Stimulated activated CD4-positive, alpha-beta T cell treated with anti-CD3 and anti-CD28 coated beads, Interleukin-12 subunit alpha, Interleukin-12 subunit beta, amount 100 ng/mL, for 24 hours (primary cell): ENCODE measurements at regions not wholly inside any gene's neighbourhood (a gene's known extent, or its start where the extent isn't known, plus 50 kb on each side); places are given as distances from the start of the nearest gene placed in this dataset.
"Not testable (repeated sequence)": the region's sequence is repeated elsewhere in the genome, so short reads cannot be mapped to it uniquely, and the experiment has no call there.

ENCODE experiments used
- DNase-seq, 2 experiments: peaks; one replicate each; pipeline ENCODE4 v3.0.0-alpha.2; 2020; ENCODE audit warnings: low read depth in 2 of 2

DNA sequence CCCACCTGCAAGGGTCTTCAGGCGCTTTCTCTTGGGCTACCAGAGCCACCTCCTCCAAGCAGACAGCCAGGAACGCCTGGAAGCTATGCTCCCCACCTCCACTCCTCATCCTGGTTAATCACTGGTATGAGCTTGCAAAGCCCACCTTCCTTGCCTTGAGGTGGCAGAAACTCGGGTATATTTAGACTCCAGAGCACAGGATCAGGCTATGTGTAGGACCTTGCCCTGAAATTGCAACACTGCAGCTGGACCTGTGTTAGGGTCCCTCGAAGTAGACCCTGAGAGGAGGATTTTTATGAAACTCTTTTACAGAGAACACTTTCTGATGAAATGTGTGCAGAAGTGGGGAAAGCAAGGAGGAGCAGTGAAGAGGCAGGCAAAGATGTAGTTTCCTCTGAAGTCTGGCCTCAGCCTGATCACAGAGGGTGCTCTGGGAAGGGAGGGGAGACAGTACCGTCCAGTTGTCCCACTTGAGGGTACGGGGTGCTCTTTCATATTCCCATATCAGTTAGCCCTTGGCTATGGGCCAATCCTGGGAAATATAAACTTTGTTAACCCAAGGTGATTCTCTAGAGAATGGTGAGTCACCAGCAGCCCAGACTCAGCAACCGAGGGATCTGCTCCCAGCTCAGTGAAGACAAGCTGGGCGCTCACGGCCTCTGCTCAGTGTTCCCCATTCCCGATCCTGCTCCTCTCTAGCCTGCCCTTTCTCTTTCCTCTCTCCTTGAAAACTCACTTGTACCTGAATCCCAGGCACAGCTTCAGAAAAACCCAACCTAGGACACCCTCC, 157.9 kb downstream of the UQCRFS1 start:
- DNase-seq: no peak

DNA sequence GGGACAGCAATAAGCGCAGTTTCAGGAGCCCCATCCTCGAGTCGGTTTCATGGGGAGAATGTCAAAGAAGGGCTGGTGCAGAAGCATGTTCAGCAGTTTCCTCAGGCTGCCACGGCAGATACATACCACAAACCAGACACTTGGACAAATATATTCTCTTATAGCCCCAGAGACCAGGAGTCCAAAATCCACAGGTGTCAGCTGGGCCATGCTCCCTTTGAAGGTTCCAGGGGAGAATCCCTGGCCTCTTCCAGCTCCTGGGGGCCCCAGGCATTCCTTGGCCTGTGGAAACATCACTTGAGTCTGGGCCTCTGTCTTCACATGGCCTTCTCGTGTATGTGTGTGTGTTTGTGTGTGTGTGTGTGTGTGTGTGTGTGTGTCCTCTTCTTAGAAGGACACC, 164.1 kb downstream of the UQCRFS1 start:
- no peak for DNase-seq

DNA sequence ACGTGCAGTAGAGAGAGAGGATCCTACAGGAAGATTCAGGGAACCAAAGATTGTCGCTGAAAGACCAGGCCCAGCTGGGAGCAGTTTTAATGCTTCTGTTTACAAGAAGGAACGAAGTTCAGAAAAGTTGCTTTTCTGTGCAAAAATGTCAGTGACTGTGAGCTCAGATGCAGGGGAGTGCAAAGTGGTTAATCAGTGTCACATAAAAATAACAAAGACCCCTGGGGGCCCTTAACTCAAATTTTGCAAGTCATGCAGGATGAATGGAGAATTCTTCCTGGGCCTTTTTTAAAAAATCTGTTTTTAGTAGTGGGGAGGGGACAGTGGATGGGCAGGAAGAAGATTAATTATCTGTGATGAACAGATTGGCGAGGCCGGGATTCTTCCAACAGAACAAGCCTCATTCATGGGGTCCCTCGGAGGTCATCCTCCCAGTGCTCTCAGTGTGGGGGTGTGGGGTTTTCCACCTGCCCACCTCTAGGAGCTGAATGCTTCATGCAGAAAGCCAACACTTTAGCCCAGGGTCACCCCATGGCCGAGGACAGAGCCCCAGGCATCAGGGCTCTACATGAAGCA, 167.2 kb downstream of the UQCRFS1 start:
- no peak for DNase-seq

DNA sequence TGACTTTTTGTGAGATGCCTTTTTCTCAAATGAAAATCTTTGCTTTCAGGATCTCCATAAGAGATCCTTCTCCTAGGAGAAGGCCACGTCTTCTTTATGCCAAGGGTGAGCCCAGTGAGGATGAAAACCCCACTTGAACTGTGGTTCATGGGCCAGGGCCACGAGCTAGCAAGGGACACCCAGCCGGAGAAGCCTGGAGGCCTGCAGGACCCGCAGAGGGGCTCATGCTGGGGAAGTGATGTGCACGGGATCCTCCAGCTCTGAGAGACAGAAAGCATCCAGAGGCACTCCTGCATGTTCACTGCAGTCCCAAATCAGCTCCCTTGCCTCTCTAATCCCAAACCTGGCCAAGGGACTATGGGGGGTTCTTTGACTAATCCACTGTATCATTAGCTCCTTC, 168.9 kb downstream of the UQCRFS1 start:
- no peak for DNase-seq

DNA sequence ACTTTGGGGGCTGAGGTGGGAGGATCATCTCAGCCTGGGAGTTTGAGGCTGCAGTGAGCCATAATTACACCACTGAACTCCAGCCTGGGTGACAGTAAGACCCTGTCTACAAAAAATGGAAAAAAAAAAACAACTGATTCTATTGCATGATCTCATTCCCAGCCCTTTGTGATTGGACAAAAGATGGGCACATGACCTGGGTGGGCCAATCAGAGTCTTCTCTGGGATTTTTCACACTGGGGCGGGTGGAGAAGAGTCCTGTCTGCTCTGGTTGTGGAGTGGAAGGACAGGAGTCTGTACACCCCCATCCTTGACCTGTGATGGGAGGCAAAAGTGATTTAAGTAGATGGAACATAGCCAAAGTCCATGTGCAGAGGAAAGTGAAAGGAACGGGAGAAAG, 170.5 kb downstream of the UQCRFS1 start:
- no peak for DNase-seq

DNA sequence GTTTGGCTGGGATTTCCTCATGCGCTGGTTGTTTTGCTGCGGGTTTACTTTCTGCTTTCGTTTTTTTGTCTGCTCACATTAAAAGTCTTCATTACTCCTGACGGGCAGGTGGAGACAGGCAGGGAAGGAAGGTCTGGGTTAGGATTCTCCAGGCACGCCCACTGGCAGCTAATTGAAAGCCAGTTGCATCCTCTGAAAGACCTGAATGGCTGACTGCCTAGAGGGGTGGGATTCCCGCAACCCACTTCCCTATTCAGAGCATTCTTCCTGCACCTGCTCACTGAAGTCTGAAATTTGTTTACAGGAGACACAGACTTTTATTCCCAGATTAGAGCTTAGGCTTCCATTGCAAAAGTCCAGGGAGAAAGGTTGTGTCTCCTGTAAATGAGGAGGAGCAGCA, 172.0 kb downstream of the UQCRFS1 start:
- DNase-seq: no peak

DNA sequence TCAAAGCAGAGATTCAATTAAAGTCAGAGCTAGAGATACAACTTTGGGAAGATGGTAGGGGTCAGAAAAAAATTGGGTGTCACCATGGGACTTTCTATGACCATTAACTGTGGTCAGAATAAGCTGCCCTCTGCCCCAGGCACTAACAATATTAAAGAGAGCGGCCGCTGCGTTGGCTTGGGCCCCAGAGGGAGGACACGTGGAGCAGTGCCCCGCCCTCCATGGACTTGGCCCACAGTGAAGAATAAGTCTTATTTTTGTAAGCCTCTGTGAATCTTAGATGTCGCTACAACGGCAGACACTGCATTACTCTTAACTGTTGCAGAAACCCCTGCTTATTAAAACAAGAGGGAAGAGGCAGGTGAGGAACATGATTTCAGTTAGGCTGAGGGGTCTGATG, 172.7 kb downstream of the UQCRFS1 start:
- no peak for DNase-seq

DNA sequence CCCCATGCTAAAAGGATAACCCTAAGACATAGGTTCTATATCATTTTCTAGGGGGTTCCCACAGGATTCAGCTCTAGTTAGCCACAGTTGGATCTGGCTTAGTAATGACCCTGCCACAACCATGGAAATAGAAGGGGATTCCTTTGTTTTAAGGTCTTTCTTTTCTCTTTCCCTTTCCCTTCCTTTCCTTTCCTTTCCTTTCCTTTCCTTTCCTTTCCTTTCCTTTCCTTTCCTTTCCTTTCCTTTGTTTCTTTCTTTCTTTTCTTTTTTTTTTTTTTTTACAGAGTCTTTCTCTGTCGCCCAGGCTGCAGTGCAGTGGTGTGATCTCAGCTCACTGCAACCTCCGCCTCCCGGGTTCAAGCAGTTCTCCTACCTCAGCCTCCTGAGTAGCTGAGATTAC, 173.9 kb downstream of the UQCRFS1 start:
- not testable (repeated sequence) for DNase-seq

DNA sequence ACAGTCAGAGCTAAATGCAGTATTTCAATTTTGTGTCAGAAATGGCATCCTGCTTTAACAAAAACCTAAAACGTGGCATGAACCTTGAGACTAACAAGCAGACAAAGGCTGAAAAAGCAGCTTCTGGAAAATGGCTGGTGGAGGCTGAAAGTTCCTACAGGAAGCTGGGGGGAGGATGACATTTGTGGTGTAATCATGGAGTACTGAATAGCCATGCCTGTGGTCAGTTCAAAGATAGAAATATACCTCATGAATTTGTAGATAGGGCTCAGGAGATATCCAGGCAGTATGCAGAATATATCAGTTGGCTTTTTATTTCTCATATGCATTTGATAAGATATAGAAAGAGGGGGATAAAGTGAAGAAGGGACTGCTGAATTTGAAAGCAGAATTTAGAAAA, 181.7 kb downstream of the UQCRFS1 start:
- no peak for DNase-seq

DNA sequence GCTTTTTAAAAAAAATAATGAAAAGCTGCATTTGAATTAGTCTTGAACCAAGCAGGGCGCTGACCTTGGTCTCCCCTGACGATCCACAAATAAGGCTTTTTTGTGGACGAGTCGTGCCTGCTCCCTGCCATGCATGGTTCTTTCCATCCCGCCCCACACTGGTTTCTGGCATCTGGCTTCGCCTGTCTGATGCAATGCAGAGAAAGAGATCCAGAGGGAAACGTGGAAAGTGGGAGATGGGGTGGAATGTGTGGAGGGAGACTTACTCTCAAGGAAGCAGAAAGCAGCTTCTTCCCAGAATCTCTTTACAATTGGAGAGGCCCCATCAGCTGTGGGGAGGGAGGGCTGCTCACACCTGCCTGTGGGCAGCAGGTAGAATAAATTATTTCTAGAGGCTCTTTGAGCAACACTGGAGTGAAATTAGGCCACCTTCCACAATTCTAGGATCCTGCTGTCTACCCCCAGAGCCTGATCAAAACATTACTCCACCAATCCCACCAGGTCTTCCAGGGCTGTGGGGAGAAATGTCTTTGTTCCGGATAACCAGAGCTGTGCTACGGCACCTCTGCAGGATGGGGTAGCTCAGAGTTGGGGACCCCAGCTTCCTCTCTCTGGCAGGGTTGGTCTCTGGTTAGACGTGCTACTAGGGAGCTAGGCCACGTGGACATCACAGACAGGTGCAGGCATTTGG, 183.5 kb downstream of the UQCRFS1 start:
- no peak for DNase-seq

DNA sequence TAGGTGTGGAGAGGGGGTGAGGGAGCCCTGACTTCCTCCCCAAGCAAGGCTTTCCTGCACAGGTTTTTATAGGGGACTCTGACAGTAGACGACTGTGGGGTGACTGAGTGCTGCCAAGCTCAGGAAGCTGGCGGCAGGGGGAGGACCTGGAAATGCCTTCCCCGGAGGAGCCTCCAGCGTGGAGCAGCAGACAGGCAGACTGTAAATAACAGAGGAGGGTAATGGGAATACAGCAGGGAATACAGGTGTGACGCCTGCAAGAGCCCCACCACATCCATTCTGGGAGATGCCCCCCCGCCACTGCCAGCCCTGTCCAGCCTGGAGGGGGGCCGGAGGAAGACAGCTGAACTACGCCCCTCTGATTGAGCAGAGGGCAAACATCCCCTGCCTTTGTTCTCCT, 190.4 kb downstream of the UQCRFS1 start:
- no peak for DNase-seq

DNA sequence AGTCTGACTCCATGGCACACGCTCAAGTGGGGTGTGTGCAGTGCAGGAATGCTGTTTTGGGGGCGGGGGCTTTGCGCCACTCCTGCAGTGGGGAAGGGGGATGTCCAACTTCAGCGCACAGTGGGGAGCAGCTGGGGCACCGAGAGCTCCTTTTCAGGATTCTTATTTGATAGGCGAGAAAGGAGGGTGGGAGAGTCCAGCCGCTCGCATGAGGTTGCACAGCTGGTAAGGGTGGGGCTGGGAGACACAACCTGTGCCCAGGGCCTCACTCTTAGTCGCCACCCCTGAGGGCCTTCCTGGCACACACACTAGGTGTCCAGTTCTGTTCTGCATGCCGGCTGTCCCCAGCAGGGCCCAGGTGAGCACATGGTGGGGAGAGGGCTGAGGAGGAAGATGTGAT, 190.8 kb downstream of the UQCRFS1 start:
- DNase-seq: no peak

DNA sequence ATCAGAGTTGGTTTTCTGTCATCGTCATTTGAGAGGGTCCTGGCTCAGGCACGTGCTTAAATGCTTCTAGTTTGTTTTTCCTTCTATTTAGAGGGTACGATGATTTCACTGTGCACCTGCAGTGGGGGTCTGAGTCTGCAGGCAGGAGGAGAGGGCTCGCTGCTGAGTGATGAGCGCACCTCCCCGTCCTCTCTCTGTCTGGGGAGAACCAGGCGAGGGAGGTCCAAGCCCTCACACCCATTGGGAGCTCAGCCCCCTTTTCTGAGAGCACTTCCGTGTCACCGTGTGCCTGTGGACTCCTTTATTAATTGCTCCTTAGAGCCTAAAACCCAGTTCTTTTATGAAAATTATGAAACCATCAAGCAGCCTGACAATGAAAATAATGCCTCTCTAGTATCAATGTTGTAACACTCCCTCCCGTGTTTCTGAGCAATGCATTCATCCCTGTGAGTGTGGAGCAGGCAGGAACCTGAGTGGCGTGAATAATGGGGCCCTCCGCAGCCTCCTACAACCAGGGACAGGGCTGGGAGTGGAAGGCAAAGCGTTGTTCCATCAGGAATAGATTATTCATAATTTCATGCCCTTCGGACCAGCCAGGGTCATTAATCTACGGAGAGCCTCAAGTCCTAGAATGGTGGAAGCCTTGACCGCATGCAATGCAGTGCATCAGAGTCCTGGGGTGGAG, 191.6 kb downstream of the UQCRFS1 start:
- no peak for DNase-seq

DNA sequence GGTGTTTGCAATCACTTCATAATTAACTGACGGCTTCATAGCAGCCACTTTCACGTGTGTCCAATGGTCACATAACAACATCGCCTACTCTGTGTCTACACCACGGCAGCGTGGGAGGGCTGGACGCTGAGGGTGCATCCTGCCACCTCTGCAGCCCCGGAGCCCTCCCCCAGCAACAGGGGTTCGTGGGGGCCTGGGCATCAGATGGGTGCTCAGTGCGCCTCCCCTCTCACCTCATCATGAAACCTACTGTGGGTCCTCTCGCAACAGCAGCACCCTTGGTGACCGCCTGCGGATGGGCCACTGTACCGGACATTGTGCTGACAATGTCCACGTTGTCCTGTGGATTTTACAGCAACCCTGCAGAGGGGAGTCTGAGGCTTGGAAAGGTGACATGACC, 193.5 kb downstream of the UQCRFS1 start:
- no peak for DNase-seq

DNA sequence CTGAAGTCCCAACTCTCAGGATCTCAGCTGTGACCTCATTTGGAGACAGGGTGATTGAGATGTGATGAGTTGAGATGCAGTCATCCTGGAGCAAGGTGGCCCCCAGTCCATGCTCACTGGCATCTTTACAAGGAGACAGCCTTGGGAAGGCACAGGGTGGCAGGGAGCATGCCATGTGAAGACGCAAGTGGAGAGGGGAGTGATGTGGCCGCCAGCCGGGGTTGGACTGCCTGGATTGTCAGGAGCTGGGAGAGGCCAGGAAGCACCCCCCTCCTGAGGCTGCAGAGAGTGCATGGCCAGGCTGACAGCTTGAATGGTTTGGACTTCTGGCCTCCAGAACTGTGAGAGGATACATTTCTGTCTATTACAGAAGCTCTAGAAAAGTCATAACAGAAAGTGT, 194.4 kb downstream of the UQCRFS1 start:
- no peak for DNase-seq

DNA sequence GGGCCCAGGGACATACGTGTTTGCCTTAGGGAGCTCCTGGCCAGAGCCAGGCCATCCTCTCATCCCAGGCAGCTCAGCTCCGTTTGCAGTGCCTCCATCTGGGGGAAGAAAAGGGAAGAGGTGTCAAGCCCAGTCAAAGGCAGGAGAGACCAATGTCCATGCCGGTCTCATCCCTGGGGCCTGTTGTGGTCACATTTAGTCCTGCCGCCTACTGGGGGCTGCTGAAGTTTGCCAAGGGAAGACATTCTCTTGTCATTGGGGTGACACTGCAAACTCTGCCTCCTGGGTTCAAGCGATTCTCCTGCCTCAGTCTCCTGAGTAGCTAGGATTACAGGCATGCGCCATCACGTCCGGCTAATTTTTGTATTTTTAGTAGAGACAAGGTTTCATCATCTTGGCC, 195.2 kb downstream of the UQCRFS1 start:
- DNase-seq: no peak

DNA sequence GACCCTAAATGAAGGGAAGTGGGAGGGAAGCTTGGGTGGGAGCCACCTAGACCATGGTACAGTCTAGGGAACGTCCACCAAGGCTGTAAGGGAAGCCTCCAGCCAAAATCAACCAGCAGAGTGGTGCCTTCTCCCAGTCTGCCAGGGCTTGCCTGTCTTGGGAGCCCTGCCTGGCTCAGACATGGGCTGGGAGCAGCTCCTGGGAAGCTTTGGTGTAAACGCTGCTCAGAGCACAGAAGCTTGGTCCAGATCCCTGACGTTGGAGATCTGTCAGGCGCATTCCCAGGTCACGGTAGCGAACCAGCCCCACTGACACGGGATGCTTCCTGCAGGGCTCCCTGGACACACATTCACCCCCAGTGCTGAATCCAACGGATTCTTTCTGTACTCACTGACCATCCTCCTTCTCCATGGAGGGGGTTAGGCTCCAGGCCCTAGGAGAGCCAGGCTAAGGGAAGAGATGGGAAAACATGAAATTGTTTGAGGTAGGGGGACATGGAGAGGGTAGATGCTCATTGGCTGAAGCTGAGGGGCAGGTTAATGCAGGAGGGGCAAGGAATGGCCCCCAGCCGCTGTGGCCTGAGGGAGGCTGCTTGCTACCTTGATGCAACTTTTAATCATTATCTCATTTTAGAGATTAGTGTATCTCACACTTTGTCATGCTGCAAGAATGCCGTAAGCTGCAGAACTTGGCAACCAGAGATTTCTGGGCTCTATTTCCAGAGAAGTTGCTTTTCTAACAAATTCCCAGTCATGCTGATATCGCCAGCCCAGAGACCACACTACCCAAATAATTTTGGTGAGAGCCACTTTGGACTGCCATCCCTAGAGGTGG, 195.8 kb downstream of the UQCRFS1 start:
- DNase-seq: no peak

DNA sequence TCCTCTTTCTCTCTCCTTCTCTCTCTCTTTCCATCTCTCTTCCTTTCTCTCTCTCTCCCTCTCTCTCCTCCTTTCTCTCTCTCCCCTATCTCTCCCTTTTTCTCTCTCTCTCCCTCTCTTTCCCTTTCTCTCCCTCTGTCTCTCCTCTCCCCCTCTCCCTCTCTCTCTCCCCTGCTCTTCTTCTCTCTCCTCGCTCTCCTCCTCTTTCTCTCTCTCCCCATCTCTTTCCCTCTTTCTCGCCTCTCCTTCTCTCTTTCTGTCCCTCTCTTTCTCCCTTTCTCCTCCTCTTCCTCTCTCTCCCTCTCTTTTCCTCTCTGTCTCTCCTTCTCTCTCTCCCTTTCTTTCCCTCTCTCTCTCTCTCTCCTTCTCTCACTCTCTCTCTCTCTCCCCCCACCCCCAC, 196.6 kb downstream of the UQCRFS1 start:
- no peak for DNase-seq

DNA sequence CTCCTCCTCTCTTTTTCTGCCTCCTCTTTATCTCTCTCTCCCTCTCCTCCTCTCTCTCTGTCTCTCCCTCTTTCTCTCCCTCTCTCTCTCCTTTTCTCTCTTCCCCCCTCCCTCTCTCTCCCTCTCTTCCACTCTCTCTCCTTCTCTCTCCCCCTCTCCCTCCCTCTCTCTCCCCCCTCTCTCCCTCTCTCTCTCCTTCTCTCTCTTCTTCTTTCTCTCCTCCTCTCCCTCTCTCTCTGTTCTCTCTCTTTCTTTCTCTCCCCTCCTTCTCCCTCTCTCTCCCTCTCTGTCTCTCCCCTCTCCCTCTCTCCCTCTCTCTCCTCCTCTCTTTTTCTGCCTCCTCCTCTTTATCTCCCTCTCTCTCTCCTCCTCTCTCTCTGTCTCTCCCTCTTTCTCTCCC, 197.4 kb downstream of the UQCRFS1 start:
- DNase-seq: no peak

DNA sequence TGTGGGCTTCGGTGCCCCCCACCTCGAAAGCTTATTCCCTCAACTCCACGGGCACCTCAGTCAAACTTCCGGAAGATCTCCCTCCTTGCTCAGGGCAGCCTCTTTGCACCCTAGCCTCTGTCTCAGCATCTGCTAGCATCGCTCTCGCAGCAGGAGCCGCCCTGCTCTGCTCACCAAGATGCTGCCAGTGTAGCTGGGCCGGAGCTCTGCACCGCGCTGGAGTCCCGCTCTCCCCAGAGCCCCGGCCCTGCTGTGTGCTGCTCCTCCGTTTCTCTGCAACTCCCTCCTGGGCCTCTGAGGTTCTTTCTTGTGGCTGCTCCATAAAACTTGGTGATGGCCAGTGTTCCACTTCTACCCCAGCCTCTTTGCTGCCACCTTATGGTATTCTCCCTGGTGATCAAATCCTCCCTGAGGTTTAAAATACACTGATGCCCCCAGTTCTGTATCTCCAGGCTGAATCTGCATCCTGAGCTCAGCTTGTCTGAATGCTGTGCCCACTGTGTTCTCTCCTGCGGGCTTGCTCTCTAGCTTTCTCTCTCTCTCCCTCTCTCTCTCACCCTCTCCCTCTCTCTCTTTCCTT, 198.0 kb downstream of the UQCRFS1 start:
- DNase-seq: no peak

DNA sequence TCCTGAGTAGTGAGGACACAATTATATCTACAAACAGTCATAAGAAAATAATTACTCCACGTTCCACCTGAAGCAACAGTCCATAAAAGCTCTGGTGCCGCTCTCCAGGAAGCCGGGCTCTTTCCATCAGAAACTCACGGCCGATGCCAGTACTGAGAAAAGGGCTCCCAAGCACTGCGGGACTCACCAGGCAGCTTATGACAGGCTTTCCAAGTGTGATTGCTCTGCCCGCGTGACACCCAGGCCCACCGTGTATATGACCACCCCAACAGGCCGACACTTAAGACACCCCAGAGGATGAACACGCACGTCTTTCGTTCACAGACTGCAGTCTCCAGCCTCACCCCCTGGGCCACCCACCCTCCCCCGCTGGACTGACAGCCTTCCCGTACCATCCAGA, 199.0 kb downstream of the UQCRFS1 start:
- no peak for DNase-seq
